Thoracic aorta (tissue), 2 donors: ENCODE measurements at regions not wholly inside any gene's neighbourhood (a gene's known extent, or its start where the extent isn't known, plus 50 kb on each side); places are given as distances from the start of the nearest gene placed in this dataset.

Experiments
- ATAC-seq: fragments of 150-250 bp; one replicate; pipeline ENCODE4 v1.8.0; 2017; ENCODE audit warnings: low read depth; ENCODE audit not compliant: insufficient number of reproducible peaks, low FRiP score
- DNase-seq: peaks from one replicate; pipeline ENCODE4 v3.0.0-alpha.2; 2020; ENCODE audit warnings: low spot score
- H3K27ac ChIP-seq, 2 donors: fragments of 200-600 bp; sonication (generic); 1 replicate in 1 of 2; 2 replicates in 1 of 2; pipeline ENCODE4 v1.5.1; 2016; ENCODE audit warnings: mild to moderate bottlenecking in 2 of 2, moderate library complexity in 2 of 2
- H3K27me3 ChIP-seq: fragments of 200-600 bp; sonication (generic); replicated peaks from 2 replicates; pipeline ENCODE4 v1.6.0; 2016; ENCODE audit warnings: mild to moderate bottlenecking; ENCODE audit not compliant: insufficient read depth
- H3K36me3 ChIP-seq: fragments of 200-600 bp; sonication (generic); one replicate; pipeline ENCODE4 v1.5.1; 2016
- H3K4me1 ChIP-seq, 2 donors: fragments of 200-600 bp; sonication (generic); 1 replicate in 1 of 2; 2 replicates in 1 of 2; pipeline versions ENCODE4 v1.5.1 to v1.6.0; 2016; ENCODE audit warnings: low read depth in 2 of 2, mild to moderate bottlenecking in 1 of 2; ENCODE audit not compliant: control insufficient read depth in 1 of 2
- H3K4me3 ChIP-seq: fragments of 200-600 bp; sonication (generic); 2 replicates; pipeline ENCODE4 v1.5.1; 2016; ENCODE audit warnings: mild to moderate bottlenecking
- H3K9me3 ChIP-seq: fragments of 200-600 bp; sonication (generic); 2 replicates; pipeline ENCODE4 v1.5.1; 2016
- CTCF ChIP-seq: fragments of 200-600 bp; sonication (generic); IDR thresholded peaks from one replicate; pipeline ENCODE4 v1.5.1; 2019; ENCODE audit warnings: antibody characterized with exemption

GRCh38 chr16:80105751-80106150 lies 435.0 kb upstream of the DYNLRB2 start:
- TF ChIP-seq CTCF, result no peak
- H3K4me3 ChIP-seq, result no peak overlapping the region
- H3K4me1 ChIP-seq, result no peaks in the 10 kb centered on the region
- no peak overlapping the region for H3K27ac ChIP-seq
- no peak for DNase-seq
- no peaks in the 10 kb centered on the region for H3K27me3 ChIP-seq
- peaks cover 3% of the 10 kb centered on the region for H3K9me3 ChIP-seq
- H3K36me3 ChIP-seq, result no peaks in the 10 kb centered on the region
- no peak for ATAC-seq

GRCh38 chr16:80105160-80105559 lies 435.6 kb upstream of the DYNLRB2 start:
- no peak for TF ChIP-seq CTCF
- no peaks in the 10 kb centered on the region for H3K27me3 ChIP-seq
- DNase-seq (no peak), ATAC-seq (no peak)
- peaks cover 3% of the 10 kb centered on the region for H3K9me3 ChIP-seq
- no peaks in the 10 kb centered on the region for H3K36me3 ChIP-seq
- no peaks in the 10 kb centered on the region for H3K4me1 ChIP-seq
- no peak overlapping the region for H3K4me3 ChIP-seq
- H3K27ac ChIP-seq, result no peak overlapping the region

- Histone ChIP-seq H3K27ac (no peak overlapping the region), H3K4me3 (no peak overlapping the region), H3K4me1 (no peaks in the 10 kb centered on the region), H3K9me3 (peaks cover 3% of the 10 kb centered on the region), H3K36me3 (no peaks in the 10 kb centered on the region), H3K27me3 (no peaks in the 10 kb centered on the region)
- DNase-seq (no peak), ATAC-seq (no peak)
- no peak for TF ChIP-seq CTCF
Observed at GRCh38 chr16:80104401-80104800, 436.4 kb upstream of the DYNLRB2 start.

DNA sequence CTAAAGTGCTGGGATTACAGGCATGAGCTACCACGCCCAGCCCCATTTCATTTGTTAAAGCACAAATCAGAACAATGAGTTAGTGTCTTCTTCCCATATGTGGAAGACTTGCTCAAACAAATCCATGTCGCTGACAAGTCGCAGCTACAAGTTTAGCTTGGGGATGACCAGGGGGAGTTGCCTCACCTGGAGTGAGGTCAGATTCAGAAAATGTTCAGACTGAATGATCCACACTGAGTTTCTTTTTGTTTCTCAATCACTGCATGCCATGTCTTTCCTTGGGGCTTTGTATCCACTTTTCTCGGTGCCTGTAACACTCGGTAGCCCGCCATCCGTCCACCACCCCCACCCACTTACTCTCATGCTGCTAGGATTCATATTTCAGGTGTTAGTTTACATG lies 437.3 kb upstream of the DYNLRB2 start:
- Histone ChIP-seq H3K27ac (no peak overlapping the region), H3K4me1 (no peaks in the 10 kb centered on the region), H3K36me3 (no peaks in the 10 kb centered on the region), H3K9me3 (peaks cover 3% of the 10 kb centered on the region), H3K4me3 (no peak overlapping the region), H3K27me3 (no peaks in the 10 kb centered on the region)
- DNase-seq (no peak), ATAC-seq (no peak)
- TF ChIP-seq CTCF, result no peak

GRCh38 chr16:80100846-80101451 lies 439.8 kb upstream of the DYNLRB2 start:
- peaks cover 3% of the 10 kb centered on the region for H3K9me3 ChIP-seq
- no peaks in the 10 kb centered on the region for H3K4me1 ChIP-seq
- ATAC-seq, result no peak
- DNase-seq, result no peak
- no peak for TF ChIP-seq CTCF
- H3K4me3 ChIP-seq, result no peak overlapping the region
- no peaks in the 10 kb centered on the region for H3K36me3 ChIP-seq
- H3K27me3 ChIP-seq, result no peaks in the 10 kb centered on the region
- H3K27ac ChIP-seq, result no peak overlapping the region
